PC-3 (cell line): ENCODE measurements at regions not wholly inside any gene's neighbourhood (a gene's known extent, or its start where the extent isn't known, plus 50 kb on each side); places are given as distances from the start of the nearest gene placed in this dataset.

ENCODE experiments used
- EZH2 ChIP-seq: fragments of 300-600 bp; sonication (generic); IDR thresholded peaks from one replicate; pipeline ENCODE4 v1.6.1; 2017; ENCODE audit warnings: antibody characterized with exemption, mild to moderate bottlenecking, low read length; ENCODE audit not compliant: unreplicated experiment
- EZH2phosphoT487 ChIP-seq: fragments of 300-600 bp; sonication (generic); IDR thresholded peaks from 2 replicates; pipeline ENCODE4 v1.6.1; 2018; ENCODE audit warnings: mild to moderate bottlenecking, antibody characterized with exemption, low read length, borderline replicate concordance
- TF ChIP-seq, protein P1 (sequence below): fragments of 300-600 bp; sonication (generic); conservative IDR thresholded peaks from 2 replicates; pipeline ENCODE4 v1.5.1; 2017; ENCODE audit warnings: antibody characterized with exemption, low read depth, mild to moderate bottlenecking, low read length

GRCh38 chr5:3736926-3737325, 141.3 kb downstream of the IRX1 start:
- TF ChIP-seq, protein P1, sequence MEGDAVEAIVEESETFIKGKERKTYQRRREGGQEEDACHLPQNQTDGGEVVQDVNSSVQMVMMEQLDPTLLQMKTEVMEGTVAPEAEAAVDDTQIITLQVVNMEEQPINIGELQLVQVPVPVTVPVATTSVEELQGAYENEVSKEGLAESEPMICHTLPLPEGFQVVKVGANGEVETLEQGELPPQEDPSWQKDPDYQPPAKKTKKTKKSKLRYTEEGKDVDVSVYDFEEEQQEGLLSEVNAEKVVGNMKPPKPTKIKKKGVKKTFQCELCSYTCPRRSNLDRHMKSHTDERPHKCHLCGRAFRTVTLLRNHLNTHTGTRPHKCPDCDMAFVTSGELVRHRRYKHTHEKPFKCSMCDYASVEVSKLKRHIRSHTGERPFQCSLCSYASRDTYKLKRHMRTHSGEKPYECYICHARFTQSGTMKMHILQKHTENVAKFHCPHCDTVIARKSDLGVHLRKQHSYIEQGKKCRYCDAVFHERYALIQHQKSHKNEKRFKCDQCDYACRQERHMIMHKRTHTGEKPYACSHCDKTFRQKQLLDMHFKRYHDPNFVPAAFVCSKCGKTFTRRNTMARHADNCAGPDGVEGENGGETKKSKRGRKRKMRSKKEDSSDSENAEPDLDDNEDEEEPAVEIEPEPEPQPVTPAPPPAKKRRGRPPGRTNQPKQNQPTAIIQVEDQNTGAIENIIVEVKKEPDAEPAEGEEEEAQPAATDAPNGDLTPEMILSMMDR: no peak
- TF ChIP-seq EZH2phosphoT487: no peak
- no peak for TF ChIP-seq EZH2
